GM12865 (cell line): ENCODE measurements at regions not wholly inside any gene's neighbourhood (a gene's known extent, or its start where the extent isn't known, plus 50 kb on each side); places are given as distances from the start of the nearest gene placed in this dataset.

Experiments
- DNase-seq: peaks from one replicate; pipeline ENCODE4 v3.0.0; 2010; ENCODE audit warnings: low read depth
- H3K4me3 ChIP-seq: 2 replicates; pipeline ENCODE4 v1.5.1; 2011; ENCODE audit warnings: mild to moderate bottlenecking, low read depth, low read length, control low read depth
- TF ChIP-seq, protein P1 (sequence below): IDR thresholded peaks from 2 replicates; pipeline ENCODE4 v1.5.1; 2011; ENCODE audit warnings: low read length, control low read depth, low read depth, inconsistent platforms; ENCODE audit not compliant: insufficient read depth; ENCODE audit errors: missing control alignments

GRCh38 chr11:83371489-83371888 is 85.3 kb upstream of the CCDC90B start:
- no peak overlapping the region for H3K4me3 ChIP-seq
- TF ChIP-seq, protein P1, sequence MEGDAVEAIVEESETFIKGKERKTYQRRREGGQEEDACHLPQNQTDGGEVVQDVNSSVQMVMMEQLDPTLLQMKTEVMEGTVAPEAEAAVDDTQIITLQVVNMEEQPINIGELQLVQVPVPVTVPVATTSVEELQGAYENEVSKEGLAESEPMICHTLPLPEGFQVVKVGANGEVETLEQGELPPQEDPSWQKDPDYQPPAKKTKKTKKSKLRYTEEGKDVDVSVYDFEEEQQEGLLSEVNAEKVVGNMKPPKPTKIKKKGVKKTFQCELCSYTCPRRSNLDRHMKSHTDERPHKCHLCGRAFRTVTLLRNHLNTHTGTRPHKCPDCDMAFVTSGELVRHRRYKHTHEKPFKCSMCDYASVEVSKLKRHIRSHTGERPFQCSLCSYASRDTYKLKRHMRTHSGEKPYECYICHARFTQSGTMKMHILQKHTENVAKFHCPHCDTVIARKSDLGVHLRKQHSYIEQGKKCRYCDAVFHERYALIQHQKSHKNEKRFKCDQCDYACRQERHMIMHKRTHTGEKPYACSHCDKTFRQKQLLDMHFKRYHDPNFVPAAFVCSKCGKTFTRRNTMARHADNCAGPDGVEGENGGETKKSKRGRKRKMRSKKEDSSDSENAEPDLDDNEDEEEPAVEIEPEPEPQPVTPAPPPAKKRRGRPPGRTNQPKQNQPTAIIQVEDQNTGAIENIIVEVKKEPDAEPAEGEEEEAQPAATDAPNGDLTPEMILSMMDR: no peak
- DNase-seq: no peak

- no peak overlapping the region for H3K4me3 ChIP-seq
- DNase-seq: no peak
- TF ChIP-seq, protein P1: no peak
These were observed 81.6 kb upstream of the CCDC90B start for GRCh38 chr11:83367745-83368144.

DNA sequence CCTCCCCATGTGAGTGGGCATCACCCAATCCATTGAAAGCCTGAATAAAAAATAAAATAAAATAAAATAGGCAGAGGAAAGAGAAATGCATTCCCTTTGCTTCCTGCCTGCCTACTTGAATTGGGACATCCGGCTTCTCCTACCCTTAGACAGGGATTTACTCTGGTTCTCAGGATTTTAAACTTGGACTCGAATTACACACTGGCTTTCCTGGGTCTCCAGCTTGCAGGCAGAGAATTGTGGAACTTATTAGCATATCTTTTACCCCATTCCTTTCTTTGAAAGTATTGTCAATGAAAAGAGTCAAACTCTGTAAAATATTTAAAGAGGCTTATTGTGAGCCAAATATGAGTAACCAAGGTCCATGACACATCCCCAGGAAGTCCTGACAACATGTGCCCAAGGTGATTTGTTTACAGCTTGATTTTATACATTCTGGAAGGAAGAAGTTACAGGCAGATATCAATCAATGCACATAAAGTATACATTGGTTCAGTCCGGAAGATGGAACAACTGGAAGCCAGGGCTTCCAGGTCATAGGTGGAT is 78.4 kb upstream of the CCDC90B start:
- H3K4me3 ChIP-seq: no peak overlapping the region
- TF ChIP-seq, protein P1: no peak
- no peak for DNase-seq

DNA sequence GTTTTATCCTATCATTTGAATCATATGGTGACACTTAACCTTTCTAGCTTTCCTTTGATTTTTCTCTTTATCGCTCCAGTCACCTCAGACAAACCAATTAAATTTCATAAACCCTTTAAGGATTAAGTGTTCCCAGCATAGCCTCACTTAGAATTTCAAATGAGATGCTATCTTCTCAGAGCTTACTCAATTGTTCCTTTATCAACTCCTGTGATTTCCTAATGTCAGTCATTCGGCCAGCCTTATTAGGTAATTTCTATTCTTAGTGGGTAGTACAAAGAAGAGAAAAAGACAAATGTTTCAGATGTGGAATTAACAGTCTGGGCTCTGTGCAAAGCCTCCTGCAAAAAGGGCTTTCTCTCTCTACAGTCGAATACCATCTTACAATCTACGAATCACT is 77.1 kb upstream of the CCDC90B start:
- TF ChIP-seq, protein P1: no peak
- H3K4me3 ChIP-seq: no peak overlapping the region
- no peak for DNase-seq

DNA sequence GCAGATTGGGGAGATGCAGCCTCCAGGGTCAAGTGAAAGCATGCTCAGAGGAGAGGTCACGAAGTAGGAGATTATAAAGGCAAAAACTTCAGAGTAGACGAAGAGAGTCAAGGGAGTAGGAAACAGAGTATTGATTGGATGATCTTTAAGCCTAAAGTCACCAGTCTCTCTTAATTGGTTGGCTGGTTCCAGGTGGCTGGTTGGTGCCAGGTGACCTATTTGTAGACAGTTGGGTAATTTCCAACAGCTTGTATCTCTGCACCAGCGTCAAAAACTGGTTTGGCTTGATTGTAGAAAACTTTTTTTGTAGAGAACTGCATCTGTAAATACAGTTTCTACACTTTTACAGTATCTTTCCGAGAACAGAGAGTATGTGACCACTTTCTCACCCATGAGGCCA is 75.7 kb upstream of the CCDC90B start:
- peak; percentile 6 for DNase-seq
- TF ChIP-seq, protein P1: no peak
- H3K4me3 ChIP-seq: no peak overlapping the region

GRCh38 chr11:83355391-83355790 is 69.2 kb upstream of the CCDC90B start:
- no peak overlapping the region for H3K4me3 ChIP-seq
- DNase-seq: no peak
- TF ChIP-seq, protein P1: no peak

GRCh38 chr11:83350187-83350586 is 64.0 kb upstream of the CCDC90B start:
- no peak for DNase-seq
- no peak overlapping the region for H3K4me3 ChIP-seq
- TF ChIP-seq, protein P1: no peak
